Astrocyte (in vitro differentiated cells and primary cell): ENCODE measurements at regions not wholly inside any gene's neighbourhood (a gene's known extent, or its start where the extent isn't known, plus 50 kb on each side); places are given as distances from the start of the nearest gene placed in this dataset.

Experiments
- CTCF ChIP-seq: IDR thresholded peaks from 2 replicates; pipeline ENCODE4 v1.5.1; 2011; ENCODE audit warnings: low read depth, mild to moderate bottlenecking, inconsistent platforms, low read length, moderate library complexity; ENCODE audit not compliant: insufficient read depth
- EZH2 ChIP-seq: IDR thresholded peaks from 2 replicates; pipeline ENCODE4 v1.6.1; 2012; ENCODE audit warnings: mild to moderate bottlenecking, low read length, inconsistent platforms; ENCODE audit not compliant: insufficient read depth

- TF ChIP-seq CTCF (no peak), EZH2 (no peak)
Observed at GRCh38 chr4:17194586-17194985, 296.1 kb upstream of the LDB2 start.
